Stomach (tissue), 4 donors: ENCODE measurements at regions not wholly inside any gene's neighbourhood (a gene's known extent, or its start where the extent isn't known, plus 50 kb on each side); places are given as distances from the start of the nearest gene placed in this dataset.

Source experiments
- CTCF ChIP-seq, 7 experiments: fragments of 450-650 bp in 4 of 7; fragments of 200-600 bp in 3 of 7; sonication (generic) in 3 of 7; IDR thresholded peaks; one replicate each; pipeline ENCODE4 v1.5.1; 2016 to 2019; ENCODE audit warnings: antibody characterized with exemption in 7 of 7, control low read depth in 2 of 7, mild to moderate bottlenecking in 1 of 7
- EP300 ChIP-seq: sonication (generic); formaldehyde crosslinking; IDR thresholded peaks from one replicate; pipeline ENCODE4 v1.6.1; 2017; ENCODE audit warnings: antibody characterized with exemption
- POLR2A ChIP-seq, 4 donors: fragments of 450-650 bp; IDR thresholded peaks; one replicate each; pipeline ENCODE4 v1.6.1; 2016; ENCODE audit warnings: antibody characterized with exemption in 4 of 4, control low read depth in 2 of 4, mild to moderate bottlenecking in 1 of 4, moderate library complexity in 1 of 4

GRCh38 chr14:24701062-24701461 lies 67.1 kb upstream of the GZMB start:
- no peak for TF ChIP-seq CTCF (IDR thresholded peaks at IDR 0.05)
- no peak for TF ChIP-seq POLR2A (IDR thresholded peaks at IDR 0.05)
- TF ChIP-seq EP300 = no peak
